HEK293T (cell line): ENCODE measurements at regions not wholly inside any gene's neighbourhood (a gene's known extent, or its start where the extent isn't known, plus 50 kb on each side); places are given as distances from the start of the nearest gene placed in this dataset.

Experiments used
- FOXM1 ChIP-seq: fragments of 450-650 bp; IDR thresholded peaks from 2 replicates; pipeline ENCODE4 v1.6.1; 2017; ENCODE audit warnings: mild to moderate bottlenecking, borderline replicate concordance
- PKNOX1 ChIP-seq: fragments of 450-650 bp; IDR thresholded peaks from 2 replicates; pipeline ENCODE4 v1.6.1; 2016

GRCh38 chr1:9422321-9422720 lies 116.9 kb upstream of the SLC25A33 start:
- TF ChIP-seq FOXM1, result no peak
- no peak for TF ChIP-seq PKNOX1
